DND-41 (cell line): ENCODE measurements at regions not wholly inside any gene's neighbourhood (a gene's known extent, or its start where the extent isn't known, plus 50 kb on each side); places are given as distances from the start of the nearest gene placed in this dataset.

Experiments
- ATAC-seq: fragments of 200-7000 bp; cut with Tn5 transposase; 3 replicates; pipeline ENCODE4 v1.9.1; 2021; ENCODE audit warnings: low read depth; ENCODE audit not compliant: insufficient read depth
- DNase-seq: peaks from one replicate; pipeline ENCODE4 v3.0.0-alpha.2; 2020
- H2AFZ ChIP-seq: 2 replicates; pipeline ENCODE4 v1.6.0; 2012; ENCODE audit warnings: low read depth, low read length
- H3K27ac ChIP-seq: 2 replicates; pipeline ENCODE4 v1.5.1; 2012; ENCODE audit warnings: low read length, inconsistent platforms
- H3K27me3 ChIP-seq: fragments of 200-600 bp; sonication (generic); 2 replicates; pipeline ENCODE4 v1.6.0; 2012; ENCODE audit warnings: low read length, mild to moderate bottlenecking, inconsistent platforms; ENCODE audit not compliant: insufficient read depth, poor library complexity
- H3K36me3 ChIP-seq: 2 replicates; pipeline ENCODE4 v1.5.1; 2012; ENCODE audit warnings: low read length, inconsistent platforms; ENCODE audit not compliant: insufficient read depth
- H3K4me1 ChIP-seq: 2 replicates; pipeline ENCODE4 v1.5.1; 2012; ENCODE audit warnings: mild to moderate bottlenecking, low read length; ENCODE audit not compliant: insufficient read depth
- H3K4me2 ChIP-seq: 2 replicates; pipeline ENCODE4 v1.6.0; 2012; ENCODE audit warnings: mild to moderate bottlenecking, moderate library complexity, low read length, inconsistent platforms; ENCODE audit not compliant: insufficient read depth
- H3K4me3 ChIP-seq, 2 experiments: fragments of 200-600 bp in 1 of 2; shearing (Covaris generic) in 1 of 2; 2 replicates each; pipeline ENCODE4 v1.5.1; 2012 to 2016; ENCODE audit warnings: inconsistent platforms in 2 of 2, low read length in 2 of 2, mild to moderate bottlenecking in 2 of 2, low read depth in 1 of 2, moderate library complexity in 1 of 2
- H3K79me2 ChIP-seq: 2 replicates; pipeline ENCODE4 v1.6.0; 2012; ENCODE audit warnings: low read length, inconsistent platforms; ENCODE audit not compliant: insufficient read depth
- H3K9ac ChIP-seq: 2 replicates; pipeline ENCODE4 v1.6.0; 2012; ENCODE audit warnings: low read depth, mild to moderate bottlenecking, inconsistent platforms, low read length, moderate library complexity
- H3K9me3 ChIP-seq: 2 replicates; pipeline ENCODE4 v1.5.1; 2012; ENCODE audit warnings: low read length, moderate library complexity, mild to moderate bottlenecking, inconsistent platforms; ENCODE audit not compliant: insufficient read depth, severe bottlenecking
- H4K20me1 ChIP-seq: 2 replicates; pipeline ENCODE4 v1.6.0; 2012; ENCODE audit warnings: low read length; ENCODE audit not compliant: insufficient read depth
- CTCF ChIP-seq: IDR thresholded peaks from 2 replicates; pipeline ENCODE4 v1.5.1; 2012; ENCODE audit warnings: borderline replicate concordance, low read length, moderate library complexity, mild to moderate bottlenecking; ENCODE audit not compliant: poor library complexity, severe bottlenecking; ENCODE audit errors: extremely low read depth
- EZH2 ChIP-seq: IDR thresholded peaks from 3 replicates; pipeline ENCODE4 v1.6.1; 2012; ENCODE audit warnings: borderline replicate concordance, low read depth, mild to moderate bottlenecking, moderate library complexity, low read length, inconsistent platforms; ENCODE audit not compliant: severe bottlenecking

GRCh38 chr18:27707201-27707600 is 469.7 kb downstream of the CDH2 start:
- Histone ChIP-seq H3K4me2 (no peak overlapping the region), H3K9ac (no peak overlapping the region), H3K9me3 (peaks cover 10% of the 10 kb centered on the region), H3K27me3 (no peaks in the 10 kb centered on the region), H3K27ac (no peak overlapping the region), H3K36me3 (no peaks in the 10 kb centered on the region), H3K79me2 (no peaks in the 10 kb centered on the region), H3K4me1 (no peaks in the 10 kb centered on the region), H2AFZ (no peak overlapping the region), H4K20me1 (no peaks in the 10 kb centered on the region), H3K4me3 (no peak overlapping the region)
- ATAC-seq (no peak), DNase-seq (no peak)
- no peak for TF ChIP-seq EZH2

- Histone ChIP-seq H3K36me3 (no peaks in the 10 kb centered on the region), H3K4me1 (no peaks in the 10 kb centered on the region), H3K27me3 (no peaks in the 10 kb centered on the region), H3K4me3 (no peak overlapping the region), H2AFZ (no peak overlapping the region), H3K9me3 (peaks cover 6% of the 10 kb centered on the region), H3K4me2 (no peak overlapping the region), H3K27ac (no peak overlapping the region), H3K9ac (no peak overlapping the region), H4K20me1 (no peaks in the 10 kb centered on the region), H3K79me2 (no peaks in the 10 kb centered on the region)
- no peak for TF ChIP-seq EZH2
- no peak for TF ChIP-seq CTCF
- DNase-seq = no peak
- no peak for ATAC-seq
Observed at GRCh38 chr18:27704736-27705361, 472.1 kb downstream of the CDH2 start.

- H3K27me3 ChIP-seq = no peaks in the 10 kb centered on the region
- no peak for TF ChIP-seq CTCF
- no peak for TF ChIP-seq EZH2
- H3K79me2 ChIP-seq = no peaks in the 10 kb centered on the region
- no peaks in the 10 kb centered on the region for H4K20me1 ChIP-seq
- H3K9ac ChIP-seq = no peak overlapping the region
- no peak overlapping the region for H3K27ac ChIP-seq
- ATAC-seq (no peak), DNase-seq (no peak)
- H3K36me3 ChIP-seq = no peaks in the 10 kb centered on the region
- no peak overlapping the region for H2AFZ ChIP-seq
- no peak overlapping the region for H3K4me3 ChIP-seq
- no peaks in the 10 kb centered on the region for H3K9me3 ChIP-seq
- H3K4me1 ChIP-seq = no peaks in the 10 kb centered on the region
- H3K4me2 ChIP-seq = no peak overlapping the region
Observed at GRCh38 chr18:27699137-27699536, 477.8 kb downstream of the CDH2 start.

- H4K20me1 ChIP-seq = no peaks in the 10 kb centered on the region
- H2AFZ ChIP-seq = no peak overlapping the region
- ATAC-seq (no peak), DNase-seq (no peak)
- H3K79me2 ChIP-seq = no peaks in the 10 kb centered on the region
- no peak overlapping the region for H3K4me2 ChIP-seq
- no peak overlapping the region for H3K4me3 ChIP-seq
- H3K9me3 ChIP-seq = no peaks in the 10 kb centered on the region
- no peaks in the 10 kb centered on the region for H3K4me1 ChIP-seq
- no peak overlapping the region for H3K9ac ChIP-seq
- TF ChIP-seq EZH2 (no peak), CTCF (no peak)
- no peaks in the 10 kb centered on the region for H3K36me3 ChIP-seq
- H3K27me3 ChIP-seq = no peaks in the 10 kb centered on the region
- H3K27ac ChIP-seq = no peak overlapping the region
Observed at GRCh38 chr18:27696148-27696547, 480.8 kb downstream of the CDH2 start.
